PC-3 (cell line): ENCODE measurements at regions not wholly inside any gene's neighbourhood (a gene's known extent, or its start where the extent isn't known, plus 50 kb on each side); places are given as distances from the start of the nearest gene placed in this dataset.

ENCODE experiments used
- CTCF ChIP-seq: fragments of 300-600 bp; sonication (generic); conservative IDR thresholded peaks from 2 replicates; pipeline ENCODE4 v1.5.1; 2017; ENCODE audit warnings: antibody characterized with exemption, low read depth, mild to moderate bottlenecking, low read length
- EZH2 ChIP-seq: fragments of 300-600 bp; sonication (generic); IDR thresholded peaks from one replicate; pipeline ENCODE4 v1.6.1; 2017; ENCODE audit warnings: antibody characterized with exemption, mild to moderate bottlenecking, low read length; ENCODE audit not compliant: unreplicated experiment
- EZH2phosphoT487 ChIP-seq: fragments of 300-600 bp; sonication (generic); IDR thresholded peaks from 2 replicates; pipeline ENCODE4 v1.6.1; 2018; ENCODE audit warnings: mild to moderate bottlenecking, antibody characterized with exemption, low read length, borderline replicate concordance

GRCh38 chr6:132202574-132202973, 198.7 kb downstream of the MOXD1 start:
- TF ChIP-seq EZH2, result no peak
- no peak for TF ChIP-seq CTCF
- TF ChIP-seq EZH2phosphoT487, result no peak
